ENCODE measurements at regions not wholly inside any gene's neighbourhood (a gene's known extent, or its start where the extent isn't known, plus 50 kb on each side); places are given as distances from the start of the nearest gene placed in this dataset.

DNA sequence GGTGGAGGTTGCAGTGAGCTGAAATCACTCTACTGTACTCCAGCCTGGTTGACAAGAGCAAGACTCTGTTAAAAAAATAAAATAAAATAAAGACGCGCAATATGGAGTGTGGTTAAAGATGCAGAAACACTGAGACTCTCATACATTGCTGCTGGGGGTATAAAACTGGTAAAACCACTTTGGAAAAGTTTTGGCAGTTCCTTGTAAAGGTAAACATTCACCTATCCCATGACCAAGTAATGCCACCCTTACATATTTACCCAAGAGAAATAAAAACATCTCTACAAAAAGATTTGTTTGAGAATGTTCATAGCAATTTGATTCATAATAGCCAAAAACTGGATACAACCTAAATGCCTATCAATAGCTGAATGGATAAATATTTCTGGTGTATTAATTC, 398.5 kb downstream of the PDCD6IP start:
- TF ChIP-seq, protein P1, sequence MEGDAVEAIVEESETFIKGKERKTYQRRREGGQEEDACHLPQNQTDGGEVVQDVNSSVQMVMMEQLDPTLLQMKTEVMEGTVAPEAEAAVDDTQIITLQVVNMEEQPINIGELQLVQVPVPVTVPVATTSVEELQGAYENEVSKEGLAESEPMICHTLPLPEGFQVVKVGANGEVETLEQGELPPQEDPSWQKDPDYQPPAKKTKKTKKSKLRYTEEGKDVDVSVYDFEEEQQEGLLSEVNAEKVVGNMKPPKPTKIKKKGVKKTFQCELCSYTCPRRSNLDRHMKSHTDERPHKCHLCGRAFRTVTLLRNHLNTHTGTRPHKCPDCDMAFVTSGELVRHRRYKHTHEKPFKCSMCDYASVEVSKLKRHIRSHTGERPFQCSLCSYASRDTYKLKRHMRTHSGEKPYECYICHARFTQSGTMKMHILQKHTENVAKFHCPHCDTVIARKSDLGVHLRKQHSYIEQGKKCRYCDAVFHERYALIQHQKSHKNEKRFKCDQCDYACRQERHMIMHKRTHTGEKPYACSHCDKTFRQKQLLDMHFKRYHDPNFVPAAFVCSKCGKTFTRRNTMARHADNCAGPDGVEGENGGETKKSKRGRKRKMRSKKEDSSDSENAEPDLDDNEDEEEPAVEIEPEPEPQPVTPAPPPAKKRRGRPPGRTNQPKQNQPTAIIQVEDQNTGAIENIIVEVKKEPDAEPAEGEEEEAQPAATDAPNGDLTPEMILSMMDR (IDR thresholded peaks at IDR 0.05; ENCODE audit: poor library complexity, severe bottlenecking), result no peak
- TF ChIP-seq EZH2 (IDR thresholded peaks at IDR 0.05; ENCODE audit: borderline replicate concordance, insufficient read depth, low read length, poor library complexity, severe bottlenecking) (no peak), POLR2AphosphoS5 (IDR thresholded peaks at IDR 0.05) (no peak), EP300 (conservative IDR thresholded peaks at IDR 0.05; ENCODE audit: poor library complexity, severe bottlenecking) (no peak), TAF1 (IDR thresholded peaks at IDR 0.05; ENCODE audit: low read depth) (no peak), REST (IDR thresholded peaks at IDR 0.05; ENCODE audit: borderline replicate concordance) (no peak), SMC3 (conservative IDR thresholded peaks at IDR 0.05; ENCODE audit: poor library complexity) (no peak), RAD21 (conservative IDR thresholded peaks at IDR 0.05) (no peak)

All from neural cell (in vitro differentiated cells).